GM21619 (cell line): ENCODE measurements at regions not wholly inside any gene's neighbourhood (a gene's known extent, or its start where the extent isn't known, plus 50 kb on each side); places are given as distances from the start of the nearest gene placed in this dataset.
"Not testable (repeated sequence)": the region's sequence is repeated elsewhere in the genome, so short reads cannot be mapped to it uniquely, and the experiment has no call there.

Experiments
- ATAC-seq: cut with Tn5 transposase; IDR thresholded peaks from one replicate; pipeline ENCODE4 v1.9.1; 2021; ENCODE audit not compliant: unreplicated experiment

- ATAC-seq = no peak
Measured at GRCh38 chr7:119967221-119967620, 305.8 kb upstream of the KCND2 start.

GRCh38 chr7:119968411-119968810, 304.6 kb upstream of the KCND2 start:
- not testable (repeated sequence) for ATAC-seq

GRCh38 chr7:119969054-119969453, 303.9 kb upstream of the KCND2 start:
- ATAC-seq = no peak

GRCh38 chr7:119969763-119970162, 303.2 kb upstream of the KCND2 start:
- no peak for ATAC-seq

GRCh38 chr7:119974972-119975371, 298.0 kb upstream of the KCND2 start:
- no peak for ATAC-seq

GRCh38 chr7:119982884-119983283, 290.1 kb upstream of the KCND2 start:
- no peak for ATAC-seq

- no peak for ATAC-seq
Measured at GRCh38 chr7:119983468-119983867, 289.5 kb upstream of the KCND2 start.

- no peak for ATAC-seq
Measured at GRCh38 chr7:119984247-119984646, 288.7 kb upstream of the KCND2 start.

- no peak for ATAC-seq
Measured at GRCh38 chr7:119988401-119988800, 284.6 kb upstream of the KCND2 start.

GRCh38 chr7:119994928-119995327, 278.0 kb upstream of the KCND2 start:
- ATAC-seq = no peak

GRCh38 chr7:119996634-119997033, 276.3 kb upstream of the KCND2 start:
- ATAC-seq = no peak

GRCh38 chr7:119999738-120000475, 273.1 kb upstream of the KCND2 start:
- no peak for ATAC-seq

GRCh38 chr7:120005720-120006119, 267.3 kb upstream of the KCND2 start:
- ATAC-seq = no peak

GRCh38 chr7:120014301-120014700, 258.7 kb upstream of the KCND2 start:
- ATAC-seq = not testable (repeated sequence)

- no peak for ATAC-seq
Measured at GRCh38 chr7:120014925-120015465, 258.0 kb upstream of the KCND2 start.

- ATAC-seq = no peak
Measured at GRCh38 chr7:120021085-120021484, 251.9 kb upstream of the KCND2 start.

GRCh38 chr7:120023494-120024167, 249.3 kb upstream of the KCND2 start:
- ATAC-seq = no peak

- ATAC-seq = no peak
Measured at GRCh38 chr7:120028636-120029035, 244.3 kb upstream of the KCND2 start.

GRCh38 chr7:120030876-120031275, 242.1 kb upstream of the KCND2 start:
- ATAC-seq = no peak

GRCh38 chr7:120033114-120033513, 239.9 kb upstream of the KCND2 start:
- ATAC-seq = no peak

- ATAC-seq = no peak
Measured at GRCh38 chr7:120039138-120039537, 233.8 kb upstream of the KCND2 start.

- no peak for ATAC-seq
Measured at GRCh38 chr7:120041798-120042197, 231.2 kb upstream of the KCND2 start.
